OCI-LY7 (cell line): ENCODE measurements at regions not wholly inside any gene's neighbourhood (a gene's known extent, or its start where the extent isn't known, plus 50 kb on each side); places are given as distances from the start of the nearest gene placed in this dataset.

Experiments
- BruUV-seq: library from RNA; stranded (reverse); fragments of 400-500 nt; replicated peaks from 2 replicates; lab custom pipeline; 2021; lab: Mats Ljungman, UMichigan
- CTCF ChIA-PET: fragments of 300-600 bp; sonication (Branson Sonifier 250); formaldehyde crosslinking; loops from one replicate; lab custom pipeline; 2022; ENCODE audit warnings: antibody characterized with exemption; ENCODE audit not compliant: unreplicated experiment; lab: Charles Lee
- POLR2A ChIA-PET: fragments of 300-600 bp; sonication (Branson Sonifier 250); formaldehyde crosslinking; loops from one replicate; lab custom pipeline; 2022; ENCODE audit warnings: antibody characterized with exemption; lab: Charles Lee
- DNase-seq: peaks from one replicate; pipeline ENCODE4 v3.0.0-alpha.2; 2015; ENCODE audit warnings: low spot score
- H2AFZ ChIP-seq: fragments of 200-600 bp; sonication (generic), shearing (Covaris generic); 2 replicates; pipeline ENCODE4 v1.6.1; 2014; ENCODE audit warnings: mild to moderate bottlenecking, antibody characterized with exemption, low read length, moderate library complexity
- H3K27ac ChIP-seq: fragments of 200-600 bp; sonication (generic); 2 replicates; pipeline ENCODE4 v1.5.1; 2014; ENCODE audit warnings: mixed run types, low read depth, mild to moderate bottlenecking, moderate library complexity, low read length, inconsistent platforms; ENCODE audit not compliant: poor library complexity, severe bottlenecking
- H3K36me3 ChIP-seq: fragments of 200-600 bp; sonication (generic); 2 replicates; pipeline ENCODE4 v1.6.1; 2014; ENCODE audit warnings: mild to moderate bottlenecking, antibody characterized with exemption, low read length, moderate library complexity, mixed read lengths; ENCODE audit not compliant: insufficient read depth
- H3K4me1 ChIP-seq: fragments of 200-600 bp; sonication (generic); 2 replicates; pipeline ENCODE4 v1.5.1; 2014; ENCODE audit warnings: mild to moderate bottlenecking, low read length; ENCODE audit not compliant: insufficient read depth, poor library complexity, severe bottlenecking
- H3K4me2 ChIP-seq: fragments of 200-600 bp; sonication (generic); 2 replicates; pipeline ENCODE4 v1.6.1; 2014; ENCODE audit warnings: mild to moderate bottlenecking, low read length
- H3K4me3 ChIP-seq: fragments of 200-600 bp; sonication (generic); 2 replicates; pipeline ENCODE4 v1.5.1; 2014; ENCODE audit warnings: mild to moderate bottlenecking, low read depth, low read length; ENCODE audit not compliant: poor library complexity, severe bottlenecking
- H3K79me2 ChIP-seq: fragments of 200-600 bp; sonication (generic); 2 replicates; pipeline ENCODE4 v1.6.1; 2016; ENCODE audit warnings: low read depth, mild to moderate bottlenecking, low read length, moderate library complexity, mixed read lengths; ENCODE audit not compliant: insufficient read depth
- H3K9me2 ChIP-seq: fragments of 200-600 bp; sonication (generic); 2 replicates; pipeline ENCODE4 v1.6.1; 2016; ENCODE audit warnings: mild to moderate bottlenecking, low read length, mixed read lengths; ENCODE audit not compliant: insufficient read depth
- H3K9me3 ChIP-seq: fragments of 200-600 bp; sonication (generic); 2 replicates; pipeline ENCODE4 v1.6.1; 2014; ENCODE audit warnings: mild to moderate bottlenecking, mixed run types, low read length, mixed read lengths
- H4K20me1 ChIP-seq: fragments of 200-600 bp; sonication (generic); 2 replicates; pipeline ENCODE4 v1.6.1; 2014; ENCODE audit warnings: mild to moderate bottlenecking, antibody characterized with exemption, low read length, moderate library complexity, mixed read lengths; ENCODE audit not compliant: insufficient read depth
- EZH2phosphoT487 ChIP-seq: fragments of 200-600 bp; sonication (generic); IDR thresholded peaks from 2 replicates; pipeline ENCODE4 v1.6.1; 2018; ENCODE audit warnings: low read depth, borderline replicate concordance, mild to moderate bottlenecking, mixed run types, antibody characterized with exemption, low read length, moderate library complexity, mixed read lengths
- intact Hi-C: fragments of 100-400 bp; cut with micrococcal nuclease; formaldehyde crosslinking; loops from one replicate; pipeline ENCODE4 v1.10.0; 2022; ENCODE audit not compliant: unreplicated experiment
- TF ChIP-seq, protein P1 (sequence below): fragments of 200-600 bp; sonication (generic); conservative IDR thresholded peaks from 2 replicates; pipeline ENCODE4 v1.5.1; 2014; ENCODE audit warnings: mild to moderate bottlenecking, antibody characterized with exemption, low read length, moderate library complexity, mixed read lengths

- H2AFZ ChIP-seq: peak overlapping the region; percentile 63; the same call in 1 of the 2 replicates
- H3K79me2 ChIP-seq: no peaks in the 10 kb centered on the region
- peak overlapping the region; percentile 63 for H3K27ac ChIP-seq
- H3K9me3 ChIP-seq: no peaks in the 10 kb centered on the region
- intact Hi-C loops: no loop called here
- no peak for DNase-seq
- POLR2A ChIA-PET: interaction anchor here (0.6 to 2.4 kb wide), 11 partner anchors 9 to 304 kb away, joined by 3 to 23 read pairs (median 4); no protein-coding TSS in a partner anchor
- CTCF ChIA-PET: interaction anchor here (0.9 to 1.4 kb wide), 3 partner anchors 12 to 48 kb away, joined by 3 to 6 read pairs (median 4); no protein-coding TSS in a partner anchor
- no peak overlapping the region for H3K4me2 ChIP-seq
- no peaks in the 10 kb centered on the region for H3K9me2 ChIP-seq
- peaks cover 70% of the 10 kb centered on the region for H3K4me1 ChIP-seq
- no peak for TF ChIP-seq EZH2phosphoT487
- no TSS peak for BruUV-seq
- no peak overlapping the region for H3K4me3 ChIP-seq
- no peaks in the 10 kb centered on the region for H4K20me1 ChIP-seq
- no peaks in the 10 kb centered on the region for H3K36me3 ChIP-seq
Observed at GRCh38 chr20:53891306-53891894, 179.0 kb downstream of the BCAS1 start.

DNA sequence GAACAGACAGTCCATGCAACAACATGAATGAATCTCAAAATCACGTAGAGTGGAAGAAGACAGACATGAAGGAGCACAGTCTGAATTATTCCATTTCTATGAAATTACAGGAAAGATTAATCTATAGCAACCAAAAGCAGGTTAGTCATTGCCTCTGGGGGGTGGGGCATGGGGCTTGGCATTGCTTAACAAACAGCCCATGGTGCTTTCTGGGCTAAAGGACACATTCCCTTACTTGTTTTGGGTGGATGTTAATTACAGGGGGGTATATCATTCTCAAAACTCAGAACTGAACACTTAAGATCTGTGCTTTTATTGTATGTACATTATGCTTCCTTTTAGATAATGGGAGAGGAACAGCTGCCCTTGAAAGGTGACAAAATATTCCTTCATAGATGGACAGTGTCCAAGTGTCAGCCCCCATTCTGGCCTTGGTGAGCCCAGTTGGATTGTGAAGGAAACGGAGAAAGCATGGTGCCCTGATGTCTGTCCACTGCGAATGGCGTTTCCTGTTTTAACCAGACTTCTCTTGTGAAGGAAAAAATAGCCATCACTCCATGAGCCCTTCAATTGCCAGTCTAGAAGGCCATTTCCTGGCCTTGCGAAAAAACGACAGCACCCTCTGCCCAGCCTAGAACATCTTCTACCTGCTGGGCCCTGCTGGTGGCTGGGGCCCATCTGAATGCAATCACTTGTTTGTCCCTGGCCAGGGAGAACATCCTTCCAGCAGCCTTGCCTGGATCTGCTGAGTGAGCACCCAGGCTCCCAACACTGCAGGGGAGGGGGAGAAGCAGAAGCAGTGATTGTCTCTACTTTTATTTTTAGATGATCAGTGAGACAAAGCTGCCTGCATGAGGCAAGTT is 179.7 kb downstream of the BCAS1 start:
- intact Hi-C loops: no loop called here
- Histone ChIP-seq H3K4me2 (no peak overlapping the region), H3K4me3 (no peak overlapping the region), H3K36me3 (no peaks in the 10 kb centered on the region), H4K20me1 (no peaks in the 10 kb centered on the region), H2AFZ (peak overlapping the region; percentile 63; the same call in 1 of the 2 replicates), H3K79me2 (no peaks in the 10 kb centered on the region), H3K27ac (peak overlapping the region; percentile 63), H3K9me3 (no peaks in the 10 kb centered on the region), H3K9me2 (no peaks in the 10 kb centered on the region), H3K4me1 (peaks cover 62% of the 10 kb centered on the region)
- TF ChIP-seq EZH2phosphoT487: no peak
- TF ChIP-seq, protein P1, sequence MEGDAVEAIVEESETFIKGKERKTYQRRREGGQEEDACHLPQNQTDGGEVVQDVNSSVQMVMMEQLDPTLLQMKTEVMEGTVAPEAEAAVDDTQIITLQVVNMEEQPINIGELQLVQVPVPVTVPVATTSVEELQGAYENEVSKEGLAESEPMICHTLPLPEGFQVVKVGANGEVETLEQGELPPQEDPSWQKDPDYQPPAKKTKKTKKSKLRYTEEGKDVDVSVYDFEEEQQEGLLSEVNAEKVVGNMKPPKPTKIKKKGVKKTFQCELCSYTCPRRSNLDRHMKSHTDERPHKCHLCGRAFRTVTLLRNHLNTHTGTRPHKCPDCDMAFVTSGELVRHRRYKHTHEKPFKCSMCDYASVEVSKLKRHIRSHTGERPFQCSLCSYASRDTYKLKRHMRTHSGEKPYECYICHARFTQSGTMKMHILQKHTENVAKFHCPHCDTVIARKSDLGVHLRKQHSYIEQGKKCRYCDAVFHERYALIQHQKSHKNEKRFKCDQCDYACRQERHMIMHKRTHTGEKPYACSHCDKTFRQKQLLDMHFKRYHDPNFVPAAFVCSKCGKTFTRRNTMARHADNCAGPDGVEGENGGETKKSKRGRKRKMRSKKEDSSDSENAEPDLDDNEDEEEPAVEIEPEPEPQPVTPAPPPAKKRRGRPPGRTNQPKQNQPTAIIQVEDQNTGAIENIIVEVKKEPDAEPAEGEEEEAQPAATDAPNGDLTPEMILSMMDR: no peak
- DNase-seq: no peak
- ChIA-PET CTCF (interaction anchor here (1.0 to 1.4 kb wide), 2 partner anchors 11 to 49 kb away, joined by 3 to 6 read pairs; no protein-coding TSS in a partner anchor), POLR2A (interaction anchor here (0.6 to 2.4 kb wide), 10 partner anchors 10 to 303 kb away, joined by 3 to 23 read pairs (median 4); no protein-coding TSS in a partner anchor)
- no TSS peak for BruUV-seq

DNA sequence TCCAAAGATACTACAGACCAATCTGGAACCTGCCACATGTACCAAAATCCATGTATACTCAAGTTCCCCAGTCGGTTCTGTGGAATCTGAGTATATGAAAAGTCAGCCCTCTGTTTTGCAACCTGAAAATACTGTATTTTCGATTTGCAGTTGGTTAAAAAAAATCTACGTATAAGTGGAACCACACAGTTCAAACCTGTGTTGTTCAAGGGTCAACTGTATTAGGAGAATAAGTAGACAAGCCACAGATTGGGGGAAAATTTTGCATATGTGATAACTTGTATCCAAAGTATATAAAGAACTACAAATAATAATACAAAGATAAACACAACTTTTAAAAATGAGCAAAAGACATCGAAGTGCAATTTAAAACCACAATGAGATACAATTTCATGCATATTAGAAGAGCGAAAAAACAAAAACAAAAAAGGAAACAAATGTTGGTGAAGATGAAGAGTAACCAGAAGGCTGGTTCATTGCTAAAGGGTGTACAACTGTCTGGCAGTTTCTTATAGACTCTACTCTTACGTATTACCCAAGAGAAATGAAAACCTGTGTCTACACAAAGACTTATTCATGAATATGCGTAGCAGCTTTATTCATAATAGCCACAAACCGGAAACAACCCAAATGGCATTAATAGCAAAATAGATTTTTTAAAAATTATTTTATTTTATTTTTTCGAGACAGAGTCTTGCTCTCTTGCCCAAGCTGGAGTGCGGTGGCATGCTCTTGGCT is 180.8 kb downstream of the BCAS1 start:
- Histone ChIP-seq H4K20me1 (no peaks in the 10 kb centered on the region), H3K27ac (no peak overlapping the region), H3K4me3 (no peak overlapping the region), H3K79me2 (no peaks in the 10 kb centered on the region), H3K9me3 (no peaks in the 10 kb centered on the region), H3K4me1 (peaks cover 58% of the 10 kb centered on the region), H3K9me2 (no peaks in the 10 kb centered on the region), H3K36me3 (no peaks in the 10 kb centered on the region), H2AFZ (no peak overlapping the region; the same call in 1 of the 2 replicates), H3K4me2 (no peak overlapping the region)
- no TSS peak for BruUV-seq
- CTCF ChIA-PET: no interaction called here
- intact Hi-C loops: no loop called here
- POLR2A ChIA-PET: interaction anchor here (1.1 kb wide), 1 partner anchor 27 kb away, joined by 3 read pairs; no protein-coding TSS in a partner anchor
- DNase-seq: no peak
- TF ChIP-seq, protein P1: no peak
- TF ChIP-seq EZH2phosphoT487: no peak
